Esophagus (tissue), 2 donors: ENCODE measurements at regions not wholly inside any gene's neighbourhood (a gene's known extent, or its start where the extent isn't known, plus 50 kb on each side); places are given as distances from the start of the nearest gene placed in this dataset.
"Not testable (repeated sequence)": the region's sequence is repeated elsewhere in the genome, so short reads cannot be mapped to it uniquely, and the experiment has no call there.

Experiments
- H3K27ac ChIP-seq, 2 donors: one replicate each; pipeline ENCODE4 v1.5.1; 2013; ENCODE audit warnings: low read depth in 2 of 2, mild to moderate bottlenecking in 2 of 2, inconsistent platforms in 1 of 2, low read length in 1 of 2, moderate library complexity in 1 of 2
- H3K27me3 ChIP-seq, 2 donors: one replicate each; pipeline ENCODE4 v1.6.1; 2013; ENCODE audit warnings: low read length in 2 of 2, control low read depth in 1 of 2, mild to moderate bottlenecking in 1 of 2; ENCODE audit not compliant: insufficient read depth in 2 of 2, control insufficient read depth in 1 of 2
- H3K36me3 ChIP-seq, 2 donors: one replicate each; pipeline ENCODE4 v1.6.1; 2013; ENCODE audit warnings: low read length in 1 of 2; ENCODE audit not compliant: control insufficient read depth in 2 of 2, insufficient read depth in 2 of 2
- H3K4me1 ChIP-seq, 2 donors: one replicate each; pipeline ENCODE4 v1.6.1; 2013; ENCODE audit warnings: low read length in 1 of 2; ENCODE audit not compliant: control insufficient read depth in 2 of 2, insufficient read depth in 2 of 2
- H3K4me3 ChIP-seq, 2 donors: one replicate each; pipeline ENCODE4 v1.5.1; 2013; ENCODE audit warnings: low read length in 2 of 2, mild to moderate bottlenecking in 2 of 2, low read depth in 1 of 2, moderate library complexity in 1 of 2
- H3K9me3 ChIP-seq, 2 donors: one replicate each; pipeline ENCODE4 v1.6.1; 2013; ENCODE audit warnings: mild to moderate bottlenecking in 2 of 2, low read depth in 1 of 2, low read length in 1 of 2, moderate library complexity in 1 of 2; ENCODE audit not compliant: control insufficient read depth in 2 of 2, insufficient read depth in 1 of 2
- WGBS, 2 donors: extraction: QIAGEN DNeasy Blood & Tissue Kit; methylation state at CpG; one replicate each; pipeline ENCODE4 v1.1.7; 2013; 5-methylcytosine and 5-hydroxymethylcytosine counted together
- donor health status: healthy with polysubstance abuse.
- donor health status: Bipolar disorder and iron deficiency.

DNA sequence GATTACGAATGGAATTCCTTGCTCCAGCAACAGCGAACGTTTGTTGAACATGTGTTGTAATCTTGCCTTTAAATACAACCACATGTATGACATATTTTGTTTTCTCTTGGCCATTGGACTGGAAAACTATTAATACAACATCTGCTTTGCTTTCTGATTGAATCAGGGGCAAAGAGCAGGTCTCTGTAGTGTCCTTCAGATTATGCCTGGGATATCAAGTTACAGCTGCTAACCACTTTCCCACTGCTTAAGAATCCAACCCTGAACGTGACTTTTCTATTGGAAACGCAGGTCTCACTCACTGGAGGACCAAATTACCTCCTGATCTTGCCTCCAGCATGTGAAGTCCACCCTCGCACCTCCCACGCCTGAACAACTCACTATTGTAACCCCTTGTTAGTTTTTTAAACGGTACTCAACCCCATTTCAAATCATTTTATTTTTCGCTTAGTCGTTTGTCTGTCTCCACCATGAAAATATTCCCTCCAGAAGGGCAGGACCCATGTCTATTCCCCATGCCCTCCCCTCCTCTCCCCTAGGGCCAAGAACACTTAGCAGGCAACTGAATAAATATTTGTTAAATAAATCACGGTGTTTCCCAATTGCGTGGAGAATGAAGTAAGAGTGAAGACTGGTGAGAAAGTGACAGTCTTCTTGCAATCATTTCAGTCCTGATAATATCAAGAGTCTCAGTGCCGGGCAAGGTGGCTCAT lies 57.4 kb upstream of the MRTFB start:
- H3K36me3 ChIP-seq: no peaks in the 10 kb centered on the region
- H3K4me3 ChIP-seq: no peak overlapping the region
- H3K9me3 ChIP-seq: no peaks in the 10 kb centered on the region
- peak overlapping the region; percentile 22 to 59 for H3K27ac ChIP-seq
- H3K27me3 ChIP-seq: no peaks in the 10 kb centered on the region
- WGBS, 2 donors: 36 to 37% methylated on average over 13 of the region's 13 CpGs
- no peaks in the 10 kb centered on the region for H3K4me1 ChIP-seq

- peak overlapping the region in 1 of 2 donors; percentile 22 for H3K27ac ChIP-seq
Observed at GRCh38 chr16:14014284-14014625, 56.9 kb upstream of the MRTFB start.

DNA sequence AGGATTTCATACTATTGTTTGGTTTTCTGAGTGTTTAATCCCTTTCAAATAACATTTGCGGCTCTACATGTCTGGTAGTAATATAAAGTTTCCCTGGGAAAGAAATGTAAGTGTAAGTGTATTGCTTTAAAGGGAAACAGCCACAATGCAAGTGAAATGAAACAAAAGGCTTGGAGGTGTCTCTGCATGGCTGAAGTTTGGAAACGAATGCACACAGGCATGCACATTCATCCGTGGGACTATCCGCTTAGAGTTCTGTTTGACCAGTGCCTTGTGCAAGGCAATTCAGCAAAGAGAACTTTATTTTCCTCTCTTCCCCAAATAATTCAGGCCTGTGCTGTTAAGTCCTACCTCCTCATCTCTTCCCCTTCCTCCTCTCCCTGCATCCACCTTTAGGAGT lies 56.1 kb upstream of the MRTFB start:
- no peaks in the 10 kb centered on the region for H3K9me3 ChIP-seq
- H3K27ac ChIP-seq: peak overlapping the region; percentile 50 to 59
- H3K4me3 ChIP-seq: no peak overlapping the region
- no peaks in the 10 kb centered on the region for H3K4me1 ChIP-seq
- no peaks in the 10 kb centered on the region for H3K27me3 ChIP-seq
- 18 to 28% methylated on average over 4 of the region's 4 CpGs for WGBS, 2 donors
- H3K36me3 ChIP-seq: no peaks in the 10 kb centered on the region

More at GRCh38 chr16:14014284-14014625, 56.9 kb upstream of the MRTFB start:
- Histone ChIP-seq H3K9me3 (no peaks in the 10 kb centered on the region), H3K27me3 (no peaks in the 10 kb centered on the region), H3K4me3 (no peak overlapping the region), H3K36me3 (no peaks in the 10 kb centered on the region), H3K4me1 (no peaks in the 10 kb centered on the region)
- 57 to 65% methylated on average over 5 of the region's 5 CpGs for WGBS, 2 donors

- Histone ChIP-seq H3K36me3 (no peaks in the 10 kb centered on the region), H3K4me1 (no peaks in the 10 kb centered on the region), H3K27me3 (peaks cover 0 to under 1% of the 10 kb centered on the region in 2 donors), H3K9me3 (no peaks in the 10 kb centered on the region), H3K27ac (peak overlapping the region; percentile 50 to 59), H3K4me3 (no peak overlapping the region)
- WGBS, 2 donors: 49 to 61% methylated on average over 11 of the region's 11 CpGs
Observed at GRCh38 chr16:14015461-14015860, 55.7 kb upstream of the MRTFB start.

- H3K27me3 ChIP-seq: peaks cover 0 to 2% of the 10 kb centered on the region in 2 donors
- no peak overlapping the region for H3K4me3 ChIP-seq
- no peaks in the 10 kb centered on the region for H3K4me1 ChIP-seq
- 28 to 46% methylated on average over 2 of the region's 2 CpGs for WGBS, 2 donors
- no peaks in the 10 kb centered on the region for H3K9me3 ChIP-seq
- peak overlapping the region; percentile 50 to 59 for H3K27ac ChIP-seq
- no peaks in the 10 kb centered on the region for H3K36me3 ChIP-seq
Observed at GRCh38 chr16:14015948-14016347, 55.2 kb upstream of the MRTFB start.

- H3K4me3 ChIP-seq, H3K4me1 ChIP-seq, H3K27ac ChIP-seq, H3K36me3 ChIP-seq, H3K9me3 ChIP-seq, H3K27me3 ChIP-seq: not testable (repeated sequence)
- 89% methylated on average over 15 of the region's 15 CpGs for WGBS, 2 donors
Observed at GRCh38 chr16:14016362-14016761, 54.8 kb upstream of the MRTFB start.

- Histone ChIP-seq H3K4me3 (no peak overlapping the region), H3K9me3 (no peaks in the 10 kb centered on the region), H3K27ac (no peak overlapping the region), H3K4me1 (no peaks in the 10 kb centered on the region), H3K27me3 (peaks cover 0 to 2% of the 10 kb centered on the region in 2 donors), H3K36me3 (no peaks in the 10 kb centered on the region)
- WGBS, 2 donors: 71 to 74% methylated on average over 2 of the region's 2 CpGs
Observed at GRCh38 chr16:14017886-14018285, 53.2 kb upstream of the MRTFB start.

GRCh38 chr16:14018851-14019250 lies 52.3 kb upstream of the MRTFB start:
- 70 to 77% methylated on average over 4 of the region's 4 CpGs for WGBS, 2 donors
- no peaks in the 10 kb centered on the region for H3K36me3 ChIP-seq
- H3K27me3 ChIP-seq: peaks cover 0 to 2% of the 10 kb centered on the region in 2 donors
- H3K9me3 ChIP-seq: no peaks in the 10 kb centered on the region
- H3K4me3 ChIP-seq: no peak overlapping the region
- no peak overlapping the region for H3K27ac ChIP-seq
- no peaks in the 10 kb centered on the region for H3K4me1 ChIP-seq

DNA sequence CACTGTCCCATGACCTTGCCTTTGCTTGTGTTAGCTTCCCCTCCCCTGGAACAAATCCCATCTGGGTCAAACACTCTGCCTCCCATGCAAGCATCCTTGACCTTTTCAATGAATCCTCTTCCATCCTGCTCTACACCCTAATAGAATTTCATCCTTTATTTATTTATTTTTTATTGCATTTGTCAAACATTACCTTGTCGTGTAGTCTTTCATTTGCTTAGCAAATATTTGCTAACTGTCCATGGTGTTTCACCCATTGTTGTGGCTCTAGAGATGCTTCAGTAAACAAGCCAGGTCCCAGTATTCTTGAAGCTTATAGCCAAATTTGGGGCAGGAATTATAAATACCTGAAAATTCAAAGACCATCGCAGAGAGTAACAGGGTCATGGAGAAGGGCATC lies 51.0 kb upstream of the MRTFB start:
- Histone ChIP-seq H3K27ac (no peak overlapping the region), H3K27me3 (peaks cover 0 to 2% of the 10 kb centered on the region in 2 donors), H3K4me3 (no peak overlapping the region), H3K9me3 (no peaks in the 10 kb centered on the region), H3K36me3 (no peaks in the 10 kb centered on the region), H3K4me1 (no peaks in the 10 kb centered on the region)
- WGBS, 2 donors: 83 to 89% methylated on average over 2 of the region's 2 CpGs
